ENCODE measurements at regions not wholly inside any gene's neighbourhood (a gene's known extent, or its start where the extent isn't known, plus 50 kb on each side); places are given as distances from the start of the nearest gene placed in this dataset.

GRCh38 chr11:70486731-70487130 is 88.4 kb downstream of the CTTN start:
- no peak for DNase-seq

DNA sequence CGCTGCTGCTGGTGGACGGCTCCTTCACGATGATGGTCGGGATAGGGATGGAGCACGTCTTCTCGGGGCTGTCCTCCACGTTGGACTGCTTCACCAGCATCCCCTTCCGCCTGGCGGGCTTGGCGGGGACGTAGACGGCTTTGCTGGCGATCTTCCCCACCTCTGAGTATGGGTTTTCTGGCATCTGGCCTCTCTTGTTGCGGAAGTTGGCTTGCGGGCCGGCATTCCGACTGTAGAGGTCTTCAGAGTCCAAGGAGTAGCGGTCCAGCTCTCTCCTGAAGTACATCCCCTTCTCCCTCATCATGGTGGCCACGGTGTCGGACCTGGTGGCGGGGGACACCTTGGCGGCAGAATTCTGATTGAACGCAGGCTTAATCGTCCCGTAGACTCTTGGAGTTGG is 88.8 kb downstream of the CTTN start:
- DNase-seq, result no peak

GRCh38 chr11:70487756-70488155 is 89.4 kb downstream of the CTTN start:
- no peak for DNase-seq

- no peak for DNase-seq
Observed at GRCh38 chr11:70488171-70488703, 89.9 kb downstream of the CTTN start.

DNA sequence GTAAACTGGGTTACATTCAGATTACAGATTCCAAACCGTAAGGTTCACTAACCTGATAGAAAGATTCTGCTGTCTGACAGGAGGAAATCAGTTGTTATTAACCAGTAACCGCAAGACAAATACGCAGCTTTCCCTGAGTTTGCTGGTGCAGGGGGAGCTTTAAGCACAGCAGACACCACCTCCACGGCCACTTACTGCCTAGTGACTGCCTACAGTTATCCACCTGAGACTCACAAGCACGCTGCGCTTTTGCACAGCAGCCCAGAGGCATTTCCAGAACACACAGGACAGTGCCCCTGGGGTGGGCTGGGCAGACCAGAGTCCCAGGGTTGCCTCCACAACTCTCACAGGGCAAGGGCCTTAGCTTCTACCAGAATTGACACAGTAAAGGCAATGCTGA is 90.9 kb downstream of the CTTN start:
- no peak for DNase-seq

GRCh38 chr11:70490208-70490607 is 91.9 kb downstream of the CTTN start:
- DNase-seq, result no peak

DNA sequence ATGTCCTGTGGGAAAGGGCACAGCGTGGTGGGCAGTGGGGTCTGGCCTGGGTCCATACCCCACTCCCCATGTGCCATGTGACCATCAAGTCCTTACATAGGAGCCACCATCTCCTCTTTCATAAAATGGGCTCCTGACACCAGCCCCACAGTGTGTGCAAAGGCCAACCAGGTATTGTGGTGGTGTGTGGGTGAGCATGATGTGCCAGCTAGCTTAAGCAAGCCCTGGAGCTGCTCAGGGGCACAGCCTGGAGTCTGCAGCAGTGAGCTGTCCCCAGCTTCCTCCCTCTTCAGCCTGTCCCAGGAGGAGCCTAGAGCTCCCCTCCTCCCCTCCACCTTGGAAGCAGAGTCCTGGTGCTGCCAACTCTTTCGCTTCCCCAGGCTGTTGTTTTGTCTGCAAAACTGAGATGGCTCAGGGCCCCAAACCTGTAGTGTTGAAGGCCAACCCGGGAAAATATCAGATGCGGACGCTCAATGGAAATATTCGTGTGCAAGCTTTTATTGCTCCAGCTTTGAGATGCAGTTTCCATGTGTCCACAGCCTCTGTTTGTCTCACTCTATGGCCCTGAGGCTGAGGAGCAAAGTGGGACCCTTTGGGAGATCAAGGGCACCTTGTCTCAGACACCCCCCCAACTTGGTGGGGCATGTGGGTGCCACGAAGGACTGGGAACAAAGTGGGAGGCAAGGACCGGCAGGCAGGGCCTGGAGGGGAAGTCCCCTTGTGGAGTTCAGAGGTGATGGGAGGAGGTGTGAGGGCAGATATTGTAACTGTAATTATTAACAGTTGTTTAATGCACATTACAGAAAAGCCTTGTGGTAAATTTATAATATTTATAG is 92.6 kb downstream of the CTTN start:
- no peak for DNase-seq

DNA sequence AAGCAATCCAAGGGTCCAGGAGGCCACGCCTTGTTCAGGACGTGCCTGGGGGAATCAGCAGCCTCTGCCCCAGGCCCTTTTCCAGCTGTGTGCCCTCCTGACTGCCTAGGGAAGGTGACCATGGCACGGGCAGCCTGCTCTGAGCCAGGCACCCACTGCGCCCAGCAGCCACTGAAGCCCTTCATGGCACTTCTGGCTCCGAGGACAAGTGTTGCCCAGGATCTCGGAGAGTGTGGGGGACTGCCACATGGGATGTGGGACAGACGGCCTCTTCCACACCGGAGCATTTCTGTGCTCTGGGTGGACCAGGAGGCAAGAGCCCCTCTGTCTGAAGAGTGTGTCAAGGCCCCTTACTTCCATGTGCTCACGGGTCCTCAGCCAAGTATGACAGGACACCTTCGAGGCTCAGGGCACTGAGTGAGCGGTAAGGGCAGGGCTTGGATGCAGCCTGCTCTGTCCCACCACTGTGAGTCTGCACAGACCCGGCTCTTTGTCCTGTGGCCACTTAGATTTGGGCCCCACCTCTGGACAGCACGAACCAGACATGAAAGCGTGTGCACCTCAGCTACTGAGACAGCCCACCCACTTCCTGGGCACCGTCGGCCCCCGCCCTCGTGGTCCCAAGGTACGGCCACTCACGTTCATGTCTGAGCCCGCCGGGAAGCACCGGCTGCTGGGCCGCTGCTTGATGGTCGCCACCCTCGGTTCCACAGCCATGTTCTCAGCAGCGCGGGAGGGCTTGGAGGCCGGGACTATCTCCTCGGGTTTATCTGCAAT is 93.6 kb downstream of the CTTN start:
- no peak for DNase-seq

GRCh38 chr11:70493089-70493474 is 94.8 kb downstream of the CTTN start:
- DNase-seq, result no peak

DNA sequence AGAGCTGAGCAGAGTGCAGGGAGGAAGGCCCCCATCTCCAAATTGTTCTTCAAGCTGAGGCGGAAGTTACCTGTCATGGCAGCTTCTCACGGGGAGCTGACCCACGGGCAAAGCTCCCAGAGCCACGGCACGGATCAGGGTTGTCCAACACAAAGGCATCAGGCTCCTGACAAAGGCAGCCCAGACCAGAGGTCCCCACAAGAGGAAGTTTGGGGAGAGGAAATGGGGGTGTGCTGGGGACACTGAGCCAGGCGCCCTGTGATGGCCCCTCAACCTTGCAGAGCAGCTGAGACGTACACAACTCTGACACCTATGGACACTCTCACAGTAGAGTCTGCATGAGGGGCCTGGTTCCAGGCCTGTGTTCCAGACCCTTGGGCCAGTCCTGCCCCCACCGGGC is 95.6 kb downstream of the CTTN start:
- DNase-seq, result no peak

DNA sequence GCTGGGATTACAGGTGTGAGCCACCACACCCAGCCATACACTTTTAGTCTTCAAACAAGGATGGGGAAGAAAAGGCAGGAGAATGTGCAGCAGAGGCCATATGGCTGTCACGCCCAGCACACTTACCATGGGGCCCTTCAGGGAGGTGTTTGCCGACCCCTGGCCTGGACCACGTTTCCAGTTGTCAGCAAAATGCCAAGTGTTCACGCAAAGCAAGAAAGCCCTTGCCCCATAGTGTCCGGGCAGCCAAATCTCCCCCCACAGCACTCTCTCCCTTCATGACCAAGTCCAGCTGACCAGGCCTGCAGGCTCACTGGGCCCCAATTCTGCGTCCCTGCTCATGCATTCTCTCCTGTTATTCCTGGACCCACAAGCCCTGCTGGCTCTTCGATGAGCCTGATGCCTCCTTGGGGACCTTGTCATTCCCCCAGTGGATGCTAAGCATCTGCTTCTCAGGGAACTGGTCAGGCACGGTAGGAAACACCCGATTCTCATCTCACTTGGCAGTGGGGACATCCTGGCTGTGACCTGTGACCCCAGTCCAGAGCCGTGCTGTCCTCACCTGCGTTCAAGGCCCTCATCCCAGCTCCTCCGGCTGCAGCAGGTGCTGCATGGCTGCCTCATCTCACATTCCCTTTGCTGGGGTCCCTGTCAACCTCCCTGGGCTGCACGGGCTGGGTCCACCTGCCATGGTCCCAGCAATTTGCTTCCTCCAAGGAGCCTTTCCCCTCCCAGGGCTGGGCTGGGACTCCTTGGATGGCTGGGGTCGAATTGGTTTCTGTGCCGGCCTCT is 96.4 kb downstream of the CTTN start:
- DNase-seq, result no peak

DNA sequence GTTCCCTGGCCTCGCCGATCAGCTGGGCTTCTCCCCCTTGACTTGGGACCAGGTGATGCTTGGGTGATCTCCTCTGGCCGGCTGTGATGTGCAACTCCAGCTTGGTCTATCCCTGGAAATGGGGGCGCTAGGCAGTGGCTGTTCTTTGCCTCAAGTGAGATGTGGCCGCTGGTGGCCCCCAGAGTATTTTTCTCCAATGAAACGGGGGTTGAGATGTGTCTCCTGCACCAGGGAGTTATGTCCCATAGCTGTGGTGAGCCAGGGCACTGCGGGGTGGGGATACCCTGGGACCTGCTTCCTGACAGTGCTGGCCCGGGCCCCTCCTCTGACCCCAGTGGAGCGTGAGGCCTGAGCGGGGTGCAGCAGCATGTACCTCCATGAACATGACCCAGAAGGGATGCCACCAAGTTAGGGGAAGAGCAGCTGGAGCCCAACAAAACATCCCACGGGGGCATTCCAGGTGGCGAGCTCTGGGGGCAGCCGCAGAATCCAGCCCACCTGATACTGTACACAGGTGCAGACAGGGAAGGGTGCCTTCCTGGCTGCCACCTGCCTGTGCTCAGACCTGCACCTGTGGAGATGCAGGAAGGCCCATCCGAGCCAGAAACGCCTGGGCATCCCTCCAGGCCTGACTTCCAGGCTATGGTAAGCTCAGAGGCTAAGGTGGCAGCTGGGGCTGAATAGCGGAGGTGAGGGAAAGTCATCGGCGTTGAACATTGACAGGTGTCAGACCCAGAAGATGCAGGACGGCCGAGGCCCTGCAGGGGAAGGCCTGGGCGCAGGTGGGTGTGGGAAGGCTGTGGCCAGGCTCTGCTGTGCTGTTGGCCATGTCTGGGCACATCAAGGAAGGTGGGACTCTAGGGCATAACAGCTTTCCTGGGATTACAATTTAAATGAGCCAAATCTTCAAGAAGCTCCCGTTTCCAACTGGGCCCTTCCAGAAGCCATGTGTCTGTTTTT is 97.3 kb downstream of the CTTN start:
- no peak for DNase-seq

- DNase-seq, result no peak
Observed at GRCh38 chr11:70496591-70497535, 98.5 kb downstream of the CTTN start.

GRCh38 chr11:70497536-70498075 is 99.3 kb downstream of the CTTN start:
- DNase-seq, result no peak

GRCh38 chr11:70498171-70498571 is 99.8 kb downstream of the CTTN start:
- no peak for DNase-seq

GRCh38 chr11:70498976-70499801 is 100.9 kb downstream of the CTTN start:
- DNase-seq, result no peak

DNA sequence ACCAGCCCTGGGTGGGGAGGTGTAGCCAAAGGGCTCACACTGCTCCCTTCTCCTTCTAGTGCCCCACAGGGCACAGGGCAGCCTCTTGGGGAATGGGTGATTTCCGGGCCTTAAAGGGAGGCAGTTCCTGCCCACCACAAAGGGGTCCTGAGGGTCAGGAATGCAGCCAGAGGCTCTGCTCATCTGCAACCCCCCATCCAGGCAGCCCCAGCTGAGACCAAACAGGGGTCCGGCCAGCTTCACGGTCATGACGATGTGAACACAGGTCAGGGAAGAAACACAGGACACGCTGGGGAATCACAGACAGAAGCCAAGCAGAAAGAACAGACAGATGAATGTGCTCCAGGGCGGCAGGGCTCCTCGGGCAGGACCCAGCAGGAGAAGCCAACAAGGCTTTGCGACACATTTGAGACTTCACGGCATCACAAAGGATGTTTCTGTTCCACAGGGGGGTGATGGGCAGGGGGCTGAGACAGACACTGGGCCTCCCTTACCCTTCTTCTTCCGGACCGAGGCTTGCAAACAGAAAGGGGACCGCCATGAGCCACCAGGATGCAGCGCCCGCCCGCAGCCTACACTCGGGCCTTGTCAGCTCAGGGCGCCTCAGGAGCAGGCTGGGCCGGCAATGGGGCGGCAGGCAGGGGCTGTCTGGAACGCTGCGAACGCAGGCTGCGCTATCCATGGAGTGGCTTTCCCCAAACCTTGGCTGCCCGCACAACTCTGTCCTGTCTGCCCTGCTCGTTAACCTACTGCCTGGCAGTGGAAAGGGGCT is 101.9 kb downstream of the CTTN start:
- no peak for DNase-seq

- no peak for DNase-seq
Observed at GRCh38 chr11:70501051-70501901, 102.9 kb downstream of the CTTN start.
